HG03280 (cell line): ENCODE measurements at regions not wholly inside any gene's neighbourhood (a gene's known extent, or its start where the extent isn't known, plus 50 kb on each side); places are given as distances from the start of the nearest gene placed in this dataset.
"Not testable (repeated sequence)": the region's sequence is repeated elsewhere in the genome, so short reads cannot be mapped to it uniquely, and the experiment has no call there.

Experiments
- ATAC-seq: cut with Tn5 transposase; IDR thresholded peaks from one replicate; pipeline ENCODE4 v1.9.1; 2021; ENCODE audit warnings: mild to moderate bottlenecking, moderate library complexity; ENCODE audit not compliant: unreplicated experiment

DNA sequence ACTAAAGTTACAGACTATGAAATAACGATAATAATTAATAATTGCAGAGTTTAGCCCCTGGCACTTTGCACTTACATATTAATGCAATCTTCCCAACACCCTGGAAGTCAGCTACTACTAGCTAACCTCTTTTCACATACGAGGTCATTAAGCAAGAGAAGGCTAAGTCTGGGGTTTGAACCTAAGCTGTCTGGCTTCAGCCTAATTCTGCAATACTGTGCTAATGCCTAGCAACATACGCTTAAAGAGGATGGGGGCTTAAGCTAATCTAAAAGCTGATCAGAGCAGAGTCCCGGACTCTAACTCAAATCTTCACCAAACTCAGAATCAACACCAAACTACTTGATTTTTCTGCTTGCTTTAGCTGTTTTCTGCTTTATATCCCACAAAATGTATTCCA is 168.7 kb upstream of the GNAI1 start:
- ATAC-seq = no peak

GRCh38 chr7:79964463-79964862 is 170.2 kb upstream of the GNAI1 start:
- ATAC-seq = no peak

- no peak for ATAC-seq
These were observed 181.5 kb upstream of the GNAI1 start for GRCh38 chr7:79953130-79953529.

- ATAC-seq = no peak
These were observed 182.2 kb upstream of the GNAI1 start for GRCh38 chr7:79952399-79952798.

- ATAC-seq = no peak
These were observed 183.2 kb upstream of the GNAI1 start for GRCh38 chr7:79951415-79951814.

DNA sequence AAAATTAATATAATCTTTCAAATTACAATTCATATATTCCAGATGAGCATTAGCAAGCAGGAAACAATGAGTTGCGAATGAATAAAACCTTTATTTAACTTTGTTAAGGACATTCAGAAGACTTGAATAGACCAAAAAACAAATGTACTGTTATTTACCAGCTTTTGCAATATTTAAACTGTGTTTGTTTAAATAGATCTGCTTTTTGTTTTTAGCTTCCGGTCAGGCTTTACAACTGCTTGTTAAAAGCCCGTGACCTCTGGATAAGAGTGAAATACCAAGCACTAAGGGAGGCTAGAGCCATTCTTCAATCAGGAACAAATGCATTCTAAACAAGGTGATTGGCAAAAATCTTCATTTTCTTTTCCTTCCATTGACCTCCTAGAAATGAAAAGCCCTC is 184.9 kb upstream of the GNAI1 start:
- no peak for ATAC-seq

DNA sequence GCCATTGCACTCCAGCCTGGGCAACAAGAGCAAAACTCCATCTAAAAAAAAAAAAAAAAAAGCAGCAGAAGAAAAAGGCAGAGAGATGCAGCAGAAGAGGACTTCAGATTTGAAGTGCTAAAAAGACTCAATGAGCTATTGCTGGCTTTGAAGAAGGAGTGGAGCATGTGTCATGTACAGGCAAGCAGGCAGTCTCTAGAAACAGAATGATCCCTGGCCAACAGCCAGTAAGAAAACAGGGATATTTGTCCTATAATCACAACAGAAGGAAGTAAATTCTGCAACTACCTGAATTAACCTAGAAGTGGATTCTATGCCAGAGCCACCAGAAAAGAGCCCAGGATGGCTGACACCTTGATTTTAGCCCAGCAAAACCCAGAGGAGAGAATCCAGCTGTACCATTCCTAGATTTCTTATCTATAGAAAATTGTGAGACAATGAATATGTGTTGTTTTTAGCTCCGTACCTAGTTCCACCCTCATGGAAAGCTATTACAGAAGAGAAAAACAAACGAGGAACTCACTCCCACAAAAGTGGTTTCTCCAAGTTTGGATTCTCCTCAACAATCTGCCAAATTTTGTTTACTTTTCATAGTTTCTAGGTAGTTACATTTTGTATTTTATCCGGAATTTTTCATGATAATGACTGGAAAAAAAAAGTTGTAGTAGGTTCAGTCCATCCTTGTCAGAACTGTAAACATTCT is 198.2 kb upstream of the GNAI1 start:
- ATAC-seq = no peak

DNA sequence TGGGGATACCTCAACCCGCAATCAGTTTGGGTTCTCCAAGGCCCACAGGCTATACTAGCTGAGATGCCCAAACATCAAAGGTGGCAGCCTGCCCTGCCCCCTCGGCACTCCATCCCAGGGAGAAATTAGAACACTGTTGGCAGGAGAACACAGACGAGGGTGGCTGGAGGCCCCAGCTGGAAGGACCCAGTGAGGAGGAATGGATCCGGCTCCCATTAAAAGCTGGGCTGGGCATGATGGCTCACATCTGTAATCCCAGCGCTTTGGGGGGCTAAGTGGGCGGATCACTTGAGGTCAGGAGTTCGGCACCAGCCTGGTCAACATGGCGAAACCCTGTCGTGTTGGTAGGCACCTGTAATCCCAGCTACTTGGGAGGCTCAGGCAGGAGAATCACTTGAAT is 199.9 kb upstream of the GNAI1 start:
- no peak for ATAC-seq

GRCh38 chr7:79933144-79933543 is 201.5 kb upstream of the GNAI1 start:
- no peak for ATAC-seq

- no peak for ATAC-seq
These were observed 204.0 kb upstream of the GNAI1 start for GRCh38 chr7:79930604-79931003.

DNA sequence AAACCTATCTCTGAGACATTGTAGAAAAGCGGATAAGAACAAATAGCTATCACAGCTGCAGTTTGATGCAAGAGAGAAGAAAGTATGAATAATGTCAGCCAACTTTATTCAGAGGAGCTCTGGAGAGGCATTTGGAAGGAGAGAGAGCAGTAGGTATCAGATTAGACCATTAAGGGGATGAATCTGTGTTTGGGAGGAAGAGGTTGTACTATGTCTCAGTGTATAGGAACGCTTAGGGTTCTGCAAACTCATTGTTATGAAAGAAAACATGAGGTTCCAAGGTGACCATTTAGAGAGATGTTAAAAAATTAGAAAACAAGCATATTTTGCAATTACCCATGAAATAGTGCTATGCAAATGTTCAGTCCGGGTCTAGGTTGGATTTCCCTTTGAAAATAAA is 207.5 kb upstream of the GNAI1 start:
- ATAC-seq = no peak

DNA sequence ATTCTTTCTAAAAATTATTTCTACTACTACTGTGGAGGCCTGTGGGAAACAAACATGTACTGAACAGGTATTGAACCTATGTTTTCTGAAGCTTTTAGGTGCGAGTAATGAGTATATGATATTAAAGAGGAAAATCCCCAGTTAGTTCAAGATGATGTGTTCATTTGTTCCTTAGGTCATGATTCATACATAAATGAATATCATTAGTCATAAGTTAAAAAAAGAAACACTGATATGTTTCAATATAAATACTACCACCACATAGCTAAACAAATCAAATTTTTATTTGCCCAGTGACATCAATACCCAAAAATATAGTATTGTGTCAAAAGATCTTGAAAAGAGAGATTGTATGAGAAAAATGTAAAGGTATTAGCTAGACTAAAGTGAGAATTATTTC is 210.7 kb upstream of the GNAI1 start:
- ATAC-seq = no peak

GRCh38 chr7:79922894-79923293 is 211.7 kb upstream of the GNAI1 start:
- ATAC-seq = no peak

DNA sequence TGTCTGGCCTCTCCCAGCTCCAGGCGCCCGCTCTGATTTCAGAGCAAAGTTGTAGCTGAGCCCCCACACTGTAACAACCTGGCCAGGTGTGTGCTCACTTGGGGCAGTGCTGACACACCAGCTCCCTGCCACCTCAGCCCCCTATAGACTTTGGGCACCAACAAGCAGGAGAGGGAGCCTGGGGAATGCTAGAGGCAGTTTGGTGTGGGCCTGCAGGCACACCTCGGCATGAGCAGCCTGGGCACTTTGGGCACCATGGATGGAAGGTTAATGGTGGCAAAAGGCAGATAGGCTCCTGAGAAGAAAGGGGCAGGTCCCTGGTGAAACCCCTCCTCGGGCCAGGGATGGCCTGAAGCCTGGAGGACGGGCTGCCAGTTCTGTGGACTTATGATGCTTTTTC is 212.7 kb upstream of the GNAI1 start:
- ATAC-seq = no peak

DNA sequence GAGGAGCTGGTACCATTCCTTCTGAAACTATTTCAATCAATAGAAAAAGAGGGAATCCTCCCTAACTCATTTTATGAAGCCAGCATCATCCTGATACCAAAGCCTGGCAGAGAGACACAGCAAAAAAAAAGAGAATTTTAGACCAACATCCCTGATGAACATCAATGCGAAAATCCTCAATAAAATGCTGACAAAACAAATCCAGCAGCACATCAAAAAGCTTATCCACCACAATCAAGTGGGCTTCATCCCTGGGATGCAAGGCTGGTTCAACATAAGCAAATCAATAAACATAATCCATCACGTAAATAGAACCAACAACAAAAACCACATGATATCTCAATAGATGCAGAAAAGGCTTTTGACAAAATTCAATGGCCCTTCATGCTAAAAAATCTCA is 216.0 kb upstream of the GNAI1 start:
- ATAC-seq = not testable (repeated sequence)

DNA sequence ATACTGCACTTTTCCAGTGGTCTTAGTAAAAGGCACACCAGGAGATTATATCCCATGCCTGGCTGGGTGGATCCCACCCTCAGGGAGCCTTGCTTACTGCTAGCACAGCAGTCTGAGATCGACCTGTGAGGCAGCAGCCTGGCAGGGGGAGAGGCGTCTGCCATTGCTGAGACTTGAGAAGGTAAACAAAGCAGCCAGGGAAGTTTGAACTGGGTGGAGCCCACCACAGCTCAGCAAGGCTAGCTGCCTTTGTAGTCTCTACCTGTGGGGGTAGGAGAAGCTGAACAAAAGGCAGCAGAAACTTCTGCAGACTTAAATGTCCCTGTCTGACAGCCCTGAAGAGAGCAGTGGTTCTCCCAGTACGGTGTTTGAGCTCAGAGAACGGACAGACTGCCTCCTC is 219.3 kb upstream of the GNAI1 start:
- ATAC-seq = not testable (repeated sequence)

DNA sequence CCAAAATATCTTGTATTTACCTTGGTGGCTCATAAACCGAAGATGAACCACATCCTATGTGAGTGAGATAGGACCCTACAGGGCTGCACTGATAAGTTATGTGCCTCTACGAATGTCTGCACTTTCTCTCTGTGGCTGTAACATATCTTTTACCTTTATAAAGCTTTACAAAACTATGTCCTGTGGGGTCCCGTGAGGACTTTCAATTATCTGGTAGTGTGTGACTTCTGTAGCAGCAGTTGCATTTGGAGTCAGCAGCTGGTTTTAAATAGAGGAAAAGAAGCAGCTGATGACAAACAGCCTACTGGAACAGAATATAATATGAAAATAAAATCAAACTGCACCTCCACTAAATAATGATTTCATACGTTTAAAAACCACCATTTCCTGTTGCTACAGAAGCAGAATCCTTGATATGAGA is 222.4 kb upstream of the GNAI1 start:
- no peak for ATAC-seq

DNA sequence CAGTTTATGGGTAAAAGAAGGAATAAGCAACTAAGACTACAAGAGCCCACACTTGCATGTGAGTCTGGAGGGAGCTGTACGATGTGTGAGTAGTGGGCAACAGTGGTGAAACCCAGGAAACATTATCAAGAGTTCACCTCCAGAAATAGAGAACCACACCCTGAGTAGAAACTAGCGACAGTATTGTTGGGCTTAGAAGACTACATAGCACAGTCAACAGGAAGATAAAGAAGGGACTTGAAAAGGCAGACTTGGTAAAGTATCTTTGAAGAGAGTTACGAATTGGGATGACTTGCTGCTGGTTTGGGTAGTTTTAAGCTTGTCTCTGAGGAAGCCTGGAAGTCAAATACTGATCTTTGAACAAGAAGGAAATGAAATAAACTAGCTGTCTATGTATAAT is 223.2 kb upstream of the GNAI1 start:
- no peak for ATAC-seq

DNA sequence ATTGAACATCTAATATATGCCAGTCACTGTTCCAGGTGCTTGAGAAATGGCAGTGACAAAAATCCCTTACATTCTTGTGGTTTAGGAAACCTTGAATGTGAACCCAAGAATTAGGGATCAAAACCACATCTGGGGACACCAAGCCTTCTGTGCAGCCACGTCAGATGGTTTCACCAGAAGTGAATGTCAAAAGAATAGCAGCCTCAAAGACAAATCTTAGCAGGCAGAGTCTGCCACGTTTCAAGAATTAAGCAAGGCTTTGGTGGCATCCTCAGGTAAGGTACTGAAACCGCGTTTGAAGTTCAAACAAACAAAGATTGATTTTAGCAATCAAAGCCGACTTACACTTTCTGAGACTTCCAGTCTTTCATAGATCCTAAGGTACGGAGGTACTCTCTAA is 225.5 kb upstream of the GNAI1 start:
- no peak for ATAC-seq

DNA sequence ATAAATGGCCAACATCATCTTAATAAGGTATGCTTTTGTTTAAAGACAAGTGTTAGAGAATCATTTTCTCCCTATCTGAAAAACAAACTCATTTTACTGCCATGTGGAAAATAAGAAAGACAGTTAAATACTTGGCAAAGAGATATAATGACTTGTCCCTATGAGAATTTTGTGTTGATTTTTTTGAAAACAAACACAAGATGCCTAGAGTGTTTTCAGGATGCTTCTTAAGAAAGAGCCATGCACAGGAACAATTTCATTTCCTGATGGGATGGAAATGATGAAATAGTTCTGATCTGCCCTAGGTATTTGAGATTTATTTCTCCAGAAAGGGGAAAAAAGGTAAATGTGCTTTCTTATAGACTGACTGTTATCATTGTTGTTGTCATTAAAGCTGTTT is 237.5 kb upstream of the GNAI1 start:
- no peak for ATAC-seq

GRCh38 chr7:79893991-79894390 is 240.6 kb upstream of the GNAI1 start:
- no peak for ATAC-seq

DNA sequence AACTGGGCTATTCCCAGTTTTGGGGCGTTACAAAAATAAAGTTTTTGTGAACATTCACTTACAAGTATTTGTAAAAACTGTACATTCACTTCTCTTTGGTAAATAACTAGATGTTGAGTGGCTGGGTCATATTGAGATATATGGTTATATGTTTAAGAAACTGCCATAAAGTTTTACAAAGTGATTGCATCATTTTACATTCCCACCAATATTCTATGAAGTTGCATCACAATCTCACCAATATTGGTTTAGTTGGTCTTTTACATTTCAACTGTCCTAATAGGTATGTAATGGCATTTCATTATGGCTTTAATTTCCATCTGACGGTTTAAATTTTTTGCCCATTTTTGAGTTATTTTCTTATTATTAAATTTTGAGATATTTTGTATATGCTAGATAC is 251.7 kb upstream of the GNAI1 start:
- ATAC-seq = no peak

- no peak for ATAC-seq
These were observed 254.3 kb upstream of the GNAI1 start for GRCh38 chr7:79880312-79880711.
